Psoas muscle (tissue), 7 donors: ENCODE measurements at regions not wholly inside any gene's neighbourhood (a gene's known extent, or its start where the extent isn't known, plus 50 kb on each side); places are given as distances from the start of the nearest gene placed in this dataset.

Experiments used
- ATAC-seq, 4 donors: fragments of 200-7000 bp; cut with Tn5 transposase; one replicate each; pipeline ENCODE4 v1.9.1; 2020; ENCODE audit warnings: moderate library complexity in 3 of 4, mild to moderate bottlenecking in 2 of 4
- DNase-seq, 2 donors: peaks; one replicate each; pipeline ENCODE4 v3.0.0-alpha.2; 2020
- H3K27ac ChIP-seq: fragments of 200-600 bp; one replicate; pipeline ENCODE4 v1.8.0; 2022
- H3K27me3 ChIP-seq, 3 donors: fragments of 200-600 bp in 1 of 3; one replicate each; pipeline versions ENCODE4 v1.6.1 to v1.8.0; 2013 to 2022; ENCODE audit warnings: low read length in 2 of 3, mild to moderate bottlenecking in 2 of 3, moderate library complexity in 1 of 3; ENCODE audit not compliant: insufficient read depth in 3 of 3
- H3K36me3 ChIP-seq, 2 donors: fragments of 200-600 bp in 1 of 2; one replicate each; pipeline versions ENCODE4 v1.6.1 to v1.8.0; 2013 to 2022; ENCODE audit warnings: low read depth in 1 of 2, mild to moderate bottlenecking in 1 of 2, moderate library complexity in 1 of 2; ENCODE audit not compliant: insufficient read depth in 1 of 2
- H3K4me1 ChIP-seq: fragments of 200-600 bp; one replicate; pipeline ENCODE4 v1.8.0; 2022
- H3K4me3 ChIP-seq: fragments of 200-600 bp; one replicate; pipeline ENCODE4 v1.8.0; 2022; ENCODE audit warnings: mild to moderate bottlenecking
- H3K9me3 ChIP-seq: fragments of 200-600 bp; one replicate; pipeline ENCODE4 v1.8.0; 2022
- CTCF ChIP-seq: fragments of 200-600 bp; IDR thresholded peaks from one replicate; pipeline ENCODE4 v1.8.0; 2022; ENCODE audit warnings: antibody characterized with exemption
- WGBS, 3 donors: extraction: QIAGEN DNeasy Blood & Tissue Kit; methylation state at CpG; one replicate each; pipeline versions ENCODE4 v1.1.6 to v1.1.7; 2013; 5-methylcytosine and 5-hydroxymethylcytosine counted together
- intact Hi-C, 2 donors: fragments of 100-400 bp; cut with DNase I; formaldehyde crosslinking; loops; one replicate each; pipeline versions ENCODE4 v1.11.0 to v1.14.2; 2022
- donor health status: healthy with polysubstance abuse.
- donor health status: DM: no; HTN: no; CAD: no; lungs with moderate emphysema.
- donor health status: Bipolar disorder and iron deficiency.
- donor health status: healthy.
- donor health status: DM: yes; HTN: yes; CAD: no.
- donor health status: DM: no; HTN: no; CAD: no.
- donor health status: DM: yes; HTN: yes; CAD: no.

GRCh38 chr15:96790004-96790403 lies 459.5 kb downstream of the NR2F2 start:
- no peak overlapping the region for H3K4me3 ChIP-seq
- no peak for TF ChIP-seq CTCF
- DNase-seq (no peak), ATAC-seq (no peak)
- no peaks in the 10 kb centered on the region for H3K27me3 ChIP-seq
- 20 to 32% (median 25%) methylated on average over 2 of the region's 2 CpGs for WGBS, 3 donors
- H3K4me1 ChIP-seq, result no peaks in the 10 kb centered on the region
- no peaks in the 10 kb centered on the region for H3K9me3 ChIP-seq
- no peaks in the 10 kb centered on the region for H3K36me3 ChIP-seq
- H3K27ac ChIP-seq, result no peak overlapping the region
- intact Hi-C loops, result no loop called here

- H3K36me3 ChIP-seq, result no peaks in the 10 kb centered on the region
Measured at GRCh38 chr15:96792216-96792615, 461.7 kb downstream of the NR2F2 start.

DNA sequence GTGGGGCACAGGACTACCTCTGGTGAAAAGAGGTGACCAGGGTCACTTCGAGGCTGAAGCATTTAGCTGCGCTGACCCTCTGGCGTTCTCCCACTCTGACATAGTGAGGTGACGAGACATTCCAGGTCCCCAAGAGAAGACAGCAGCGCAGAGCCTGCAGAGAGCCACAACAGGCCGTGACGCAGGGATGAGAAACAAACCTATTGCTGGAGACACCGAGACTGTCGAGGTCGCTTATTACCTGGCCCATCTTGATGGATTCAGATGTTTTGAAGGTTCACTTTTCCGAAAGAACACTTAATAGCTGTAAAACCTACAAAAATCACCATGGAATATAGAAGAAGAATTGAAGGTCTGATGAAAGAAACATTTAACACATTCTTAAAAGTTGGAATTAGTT lies 466.3 kb downstream of the NR2F2 start:
- ATAC-seq (no peak), DNase-seq (no peak)
- WGBS, 3 donors, result 80 to 89% (median 81%) methylated on average over 11 of the region's 11 CpGs
- Histone ChIP-seq H3K27ac (no peak overlapping the region), H3K27me3 (peaks cover 0 to 5% (median 2%) of the 10 kb centered on the region in 3 donors), H3K4me3 (no peak overlapping the region), H3K9me3 (no peaks in the 10 kb centered on the region), H3K36me3 (no peaks in the 10 kb centered on the region), H3K4me1 (no peaks in the 10 kb centered on the region)
- intact Hi-C loops, result no loop called here
- TF ChIP-seq CTCF, result no peak

More at GRCh38 chr15:96792216-96792615, 461.7 kb downstream of the NR2F2 start:
- Histone ChIP-seq H3K4me1 (no peaks in the 10 kb centered on the region), H3K27me3 (no peaks in the 10 kb centered on the region), H3K4me3 (no peak overlapping the region), H3K9me3 (no peaks in the 10 kb centered on the region), H3K27ac (no peak overlapping the region)
- WGBS, 3 donors, result 74% methylated on average over 3 of the region's 3 CpGs
- TF ChIP-seq CTCF, result no peak
- intact Hi-C loops, result no loop called here
- DNase-seq (no peak), ATAC-seq (no peak)

- H3K27me3 ChIP-seq, result peaks cover 0 to 5% (median 2%) of the 10 kb centered on the region in 3 donors
- 74 to 80% (median 77%) methylated on average over 14 of the region's 14 CpGs for WGBS, 3 donors
- intact Hi-C loops, result no loop called here
- ATAC-seq (no peak), DNase-seq (no peak)
- no peaks in the 10 kb centered on the region for H3K9me3 ChIP-seq
- TF ChIP-seq CTCF, result no peak
- no peaks in the 10 kb centered on the region for H3K4me1 ChIP-seq
- H3K27ac ChIP-seq, result no peak overlapping the region
- H3K4me3 ChIP-seq, result no peak overlapping the region
- no peaks in the 10 kb centered on the region for H3K36me3 ChIP-seq
Measured at GRCh38 chr15:96801576-96802150, 471.2 kb downstream of the NR2F2 start.
